GM23338 (cell line): ENCODE measurements at regions not wholly inside any gene's neighbourhood (a gene's known extent, or its start where the extent isn't known, plus 50 kb on each side); places are given as distances from the start of the nearest gene placed in this dataset.

ENCODE experiments used
- ATAC-seq: fragments of 200-7000 bp; cut with Tn5 transposase; 3 replicates; pipeline ENCODE4 v1.9.1; 2020
- DNase-seq: peaks from one replicate; pipeline ENCODE4 v3.0.0-alpha.2; 2015; ENCODE audit warnings: low spot score
- H2AFZ ChIP-seq: fragments of 200-600 bp; sonication (generic); 2 replicates; pipeline ENCODE4 v1.8.0; 2016; ENCODE audit warnings: antibody characterized with exemption, mild to moderate bottlenecking, moderate library complexity
- H3F3A ChIP-seq: fragments of 200-600 bp; sonication (generic); replicated peaks from 2 replicates; pipeline ENCODE4 v1.8.0; 2017; ENCODE audit warnings: antibody characterized with exemption, mixed run types, low read depth
- H3K27ac ChIP-seq: fragments of 200-600 bp; sonication (generic); 2 replicates; pipeline ENCODE4 v1.6.1; 2016; ENCODE audit warnings: low read depth
- H3K27me3 ChIP-seq: fragments of 200-600 bp; sonication (generic); 2 replicates; pipeline ENCODE4 v1.8.0; 2016; ENCODE audit warnings: mild to moderate bottlenecking, mixed run types, moderate library complexity; ENCODE audit not compliant: insufficient read depth
- H3K36me3 ChIP-seq: fragments of 200-600 bp; sonication (generic); 2 replicates; pipeline ENCODE4 v1.8.0; 2016; ENCODE audit warnings: mild to moderate bottlenecking; ENCODE audit not compliant: insufficient read depth
- H3K4me1 ChIP-seq: fragments of 200-600 bp; sonication (generic); 2 replicates; pipeline ENCODE4 v1.8.0; 2016; ENCODE audit warnings: mild to moderate bottlenecking, moderate library complexity; ENCODE audit not compliant: insufficient read depth
- H3K4me2 ChIP-seq: fragments of 200-600 bp; sonication (generic); 2 replicates; pipeline ENCODE4 v1.7.1; 2017; ENCODE audit warnings: mixed run types
- H3K4me3 ChIP-seq: fragments of 200-600 bp; sonication (generic); 2 replicates; pipeline ENCODE4 v1.6.1; 2016; ENCODE audit warnings: mixed run types
- H3K79me2 ChIP-seq: fragments of 200-600 bp; sonication (generic); replicated peaks from 2 replicates; pipeline ENCODE4 v1.8.0; 2017; ENCODE audit warnings: mild to moderate bottlenecking; ENCODE audit not compliant: insufficient read depth
- H3K9me2 ChIP-seq: fragments of 200-600 bp; sonication (generic); 2 replicates; pipeline ENCODE4 v1.8.0; 2017; ENCODE audit not compliant: insufficient read depth
- H4K20me1 ChIP-seq: fragments of 200-600 bp; sonication (generic); replicated peaks from 2 replicates; pipeline ENCODE4 v1.8.0; 2017; ENCODE audit warnings: mild to moderate bottlenecking; ENCODE audit not compliant: insufficient read depth
- H3K27ac Mint-ChIP-seq: 2 replicates; pipeline ENCODE4 v1.8.0; 2020; ENCODE audit warnings: inconsistent platforms, mild to moderate bottlenecking, moderate library complexity, mixed read lengths
- H3K27me3 Mint-ChIP-seq: 3 replicates; pipeline ENCODE4 v1.8.0; 2022; ENCODE audit warnings: low read depth, mild to moderate bottlenecking, moderate library complexity, mixed read lengths, inconsistent platforms; ENCODE audit not compliant: insufficient read depth, poor library complexity
- H3K36me3 Mint-ChIP-seq: 3 replicates; pipeline ENCODE4 v1.8.0; 2021; ENCODE audit warnings: low read depth, mild to moderate bottlenecking, inconsistent platforms, moderate library complexity, mixed read lengths
- H3K4me1 Mint-ChIP-seq: 3 replicates; pipeline ENCODE4 v1.8.0; 2020; ENCODE audit warnings: mild to moderate bottlenecking, inconsistent platforms, mixed read lengths
- H3K4me3 Mint-ChIP-seq: 3 replicates; pipeline ENCODE4 v1.8.0; 2021; ENCODE audit warnings: moderate library complexity, mild to moderate bottlenecking, inconsistent platforms, mixed read lengths
- H3K9me3 Mint-ChIP-seq: 3 replicates; pipeline ENCODE4 v1.8.0; 2020; ENCODE audit warnings: moderate library complexity, mild to moderate bottlenecking, inconsistent platforms, mixed read lengths
- CTCF ChIP-seq, 2 experiments: fragments of 200-600 bp in 1 of 2; sonication (generic) in 1 of 2; conservative IDR thresholded peaks; 2 replicates each; pipeline versions ENCODE4 v1.5.1 to v1.6.1; 2016 to 2017; ENCODE audit warnings: antibody characterized with exemption in 2 of 2, low read depth in 2 of 2, mild to moderate bottlenecking in 2 of 2, moderate library complexity in 1 of 2
- EZH2phosphoT487 ChIP-seq: fragments of 200-600 bp; sonication (generic); IDR thresholded peaks from one replicate; pipeline ENCODE4 v1.8.1; 2018; ENCODE audit warnings: antibody characterized with exemption; ENCODE audit not compliant: unreplicated experiment
- POLR2AphosphoS5 ChIP-seq: IDR thresholded peaks from 2 replicates; pipeline ENCODE4 v1.6.1; 2016; ENCODE audit warnings: antibody characterized with exemption, low read depth
- REST ChIP-seq: IDR thresholded peaks from one replicate; pipeline ENCODE4 v1.6.1; 2018; ENCODE audit warnings: antibody characterized with exemption; ENCODE audit not compliant: unreplicated experiment
- ZNF331 ChIP-seq: fragments of 250-450 bp; sonication (Bioruptor Pico); IDR thresholded peaks from 2 replicates; pipeline ENCODE4 v1.5.0; 2020; ENCODE audit warnings: low read depth, mild to moderate bottlenecking, moderate library complexity

DNA sequence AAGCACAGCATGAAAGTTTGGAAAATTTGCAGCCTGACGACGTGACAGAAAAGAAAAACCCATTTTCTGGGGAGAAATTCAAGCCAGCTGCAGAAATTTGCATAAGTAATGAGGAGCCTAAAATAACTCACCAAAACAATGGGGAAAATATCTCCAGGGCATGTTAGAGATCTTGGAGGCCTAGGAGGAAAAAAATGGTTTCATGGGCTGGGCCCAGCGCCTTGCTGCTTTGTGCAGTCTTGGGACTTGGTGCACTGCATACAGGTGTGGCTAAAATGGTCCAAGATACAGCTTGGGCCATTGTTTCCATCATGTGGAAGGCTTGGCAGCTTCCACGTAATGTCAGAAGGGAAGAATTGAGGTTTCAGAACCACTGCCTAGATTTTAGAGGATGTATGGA lies 428.5 kb upstream of the FRG2C start:
- no peak for ATAC-seq
- H3K4me1 Mint-ChIP-seq, result peaks cover 9% of the 10 kb centered on the region
- H3K27me3 Mint-ChIP-seq, result no peaks in the 10 kb centered on the region

More for the DNA sequence above, 428.5 kb upstream of the FRG2C start:
- Histone ChIP-seq H3K9me2 (peaks cover 20% of the 10 kb centered on the region), H3K4me1 (peaks cover 9% of the 10 kb centered on the region), H3K36me3 (no peaks in the 10 kb centered on the region), H3K4me2 (no peak overlapping the region), H4K20me1 (no peaks in the 10 kb centered on the region), H2AFZ (0 out of 2 replicates have a peak overlapping the region, but pooled peaks have one; percentile 80), H3K27ac (no peak overlapping the region), H3K27me3 (no peaks in the 10 kb centered on the region), H3F3A (no peaks in the 10 kb centered on the region), H3K4me3 (no peak overlapping the region), H3K79me2 (no peaks in the 10 kb centered on the region)
- TF ChIP-seq POLR2AphosphoS5 (no peak), CTCF (conservative IDR thresholded peaks at IDR 0.05; ENCODE audit: low read depth in 2 of 2) (no peak), ZNF331 (CRISPR knock-in tag) (no peak), EZH2phosphoT487 (no peak), REST (no peak)
- H3K36me3 Mint-ChIP-seq, result no peaks in the 10 kb centered on the region
- no peak overlapping the region for H3K27ac Mint-ChIP-seq
- H3K4me3 Mint-ChIP-seq, result no peak overlapping the region
- no peak for DNase-seq
- no peaks in the 10 kb centered on the region for H3K9me3 Mint-ChIP-seq
